ENCODE measurements at regions not wholly inside any gene's neighbourhood (a gene's known extent, or its start where the extent isn't known, plus 50 kb on each side); places are given as distances from the start of the nearest gene placed in this dataset.

GRCh38 chr12:24721191-24721590 lies 227.7 kb downstream of the BCAT1 start:
- DNase-seq: no peak

GRCh38 chr12:24719293-24719721 lies 229.6 kb downstream of the BCAT1 start:
- no peak for DNase-seq

- no peak for DNase-seq
Measured at GRCh38 chr12:24718617-24719016, 230.3 kb downstream of the BCAT1 start.

- DNase-seq: no peak
Measured at GRCh38 chr12:24714237-24714636, 234.7 kb downstream of the BCAT1 start.

GRCh38 chr12:24711056-24712008 lies 237.6 kb downstream of the BCAT1 start:
- DNase-seq: no peak

- DNase-seq: no peak
Measured at GRCh38 chr12:24709216-24709615, 239.7 kb downstream of the BCAT1 start.

GRCh38 chr12:24708718-24709117 lies 240.2 kb downstream of the BCAT1 start:
- DNase-seq: no peak

GRCh38 chr12:24708043-24708442 lies 240.9 kb downstream of the BCAT1 start:
- no peak for DNase-seq

GRCh38 chr12:24707334-24707733 lies 241.6 kb downstream of the BCAT1 start:
- no peak for DNase-seq

- no peak for DNase-seq
Measured at GRCh38 chr12:24705741-24706358, 243.1 kb downstream of the BCAT1 start.

GRCh38 chr12:24705216-24705615 lies 243.7 kb downstream of the BCAT1 start:
- no peak for DNase-seq

- no peak for DNase-seq
Measured at GRCh38 chr12:24701343-24701742, 247.6 kb downstream of the BCAT1 start.

GRCh38 chr12:24698972-24699371 lies 249.9 kb downstream of the BCAT1 start:
- no peak for DNase-seq

GRCh38 chr12:24697769-24698168 lies 251.1 kb downstream of the BCAT1 start:
- DNase-seq: no peak

- DNase-seq: no peak
Measured at GRCh38 chr12:24697295-24697694, 251.6 kb downstream of the BCAT1 start.

GRCh38 chr12:24696800-24697199 lies 252.1 kb downstream of the BCAT1 start:
- DNase-seq: no peak

GRCh38 chr12:24695657-24696329 lies 253.1 kb downstream of the BCAT1 start:
- no peak for DNase-seq

GRCh38 chr12:24695103-24695502 lies 253.8 kb downstream of the BCAT1 start:
- no peak for DNase-seq

GRCh38 chr12:24688601-24689000 lies 260.3 kb downstream of the BCAT1 start:
- DNase-seq: no peak

GRCh38 chr12:24681570-24681969 lies 267.3 kb downstream of the BCAT1 start:
- no peak for DNase-seq

- DNase-seq: no peak
Measured at GRCh38 chr12:24679126-24679525, 269.8 kb downstream of the BCAT1 start.

- DNase-seq: no peak
Measured at GRCh38 chr12:24678436-24678835, 270.5 kb downstream of the BCAT1 start.

GRCh38 chr12:24668563-24668962 lies 280.3 kb downstream of the BCAT1 start:
- DNase-seq: no peak

Measured in NCI-H2107 (cell line).